Kidney capillary endothelial cell (primary cell): ENCODE measurements at regions not wholly inside any gene's neighbourhood (a gene's known extent, or its start where the extent isn't known, plus 50 kb on each side); places are given as distances from the start of the nearest gene placed in this dataset.

Source experiments
- DNase-seq: peaks from one replicate; pipeline ENCODE4 v3.0.0-alpha.2; 2018; ENCODE audit warnings: low spot score

- DNase-seq, result peak; percentile 0
Observed at GRCh38 chr3:166209701-166210100, 372.5 kb upstream of the BCHE start.

GRCh38 chr3:166205158-166205557 is 367.9 kb upstream of the BCHE start:
- DNase-seq, result no peak

DNA sequence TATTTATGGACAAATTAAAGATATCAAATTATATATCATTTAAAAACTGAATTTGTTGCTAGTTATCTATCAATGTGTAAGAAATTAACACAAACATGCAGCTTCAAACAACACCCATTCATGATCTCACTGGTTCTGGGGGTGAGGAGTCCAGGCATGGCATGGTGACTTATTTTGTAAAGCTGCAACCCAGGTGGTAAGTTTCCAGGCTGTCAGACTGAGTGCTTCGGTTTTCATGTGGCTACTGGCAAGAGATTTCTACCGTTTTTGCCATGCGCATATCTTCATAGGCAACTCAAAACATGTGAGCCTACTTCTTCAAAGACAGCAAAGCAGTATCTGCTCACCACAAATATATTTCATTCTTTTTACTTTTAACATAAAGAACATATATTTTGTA is 364.3 kb upstream of the BCHE start:
- DNase-seq, result no peak

GRCh38 chr3:166199491-166199890 is 362.3 kb upstream of the BCHE start:
- DNase-seq, result no peak

- no peak for DNase-seq
Observed at GRCh38 chr3:166195808-166196207, 358.6 kb upstream of the BCHE start.

DNA sequence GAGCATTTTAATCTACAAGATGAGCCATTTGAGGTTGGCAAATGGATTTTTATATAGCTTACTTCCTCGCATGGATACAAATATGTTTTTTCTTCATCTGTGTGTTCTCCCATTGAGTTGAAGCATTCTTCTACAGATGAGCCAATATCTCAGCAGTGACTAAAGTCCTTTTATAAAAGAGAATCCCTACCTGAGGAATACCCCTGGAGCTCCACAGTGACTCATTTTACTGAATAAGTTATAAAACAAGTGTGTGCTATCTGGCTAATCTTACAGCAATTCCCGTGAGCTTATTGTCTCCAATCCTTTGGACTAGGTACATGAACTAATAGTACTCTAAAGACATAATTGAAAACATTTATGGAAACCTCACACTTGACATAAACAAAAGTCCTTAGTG is 354.2 kb upstream of the BCHE start:
- DNase-seq, result no peak

DNA sequence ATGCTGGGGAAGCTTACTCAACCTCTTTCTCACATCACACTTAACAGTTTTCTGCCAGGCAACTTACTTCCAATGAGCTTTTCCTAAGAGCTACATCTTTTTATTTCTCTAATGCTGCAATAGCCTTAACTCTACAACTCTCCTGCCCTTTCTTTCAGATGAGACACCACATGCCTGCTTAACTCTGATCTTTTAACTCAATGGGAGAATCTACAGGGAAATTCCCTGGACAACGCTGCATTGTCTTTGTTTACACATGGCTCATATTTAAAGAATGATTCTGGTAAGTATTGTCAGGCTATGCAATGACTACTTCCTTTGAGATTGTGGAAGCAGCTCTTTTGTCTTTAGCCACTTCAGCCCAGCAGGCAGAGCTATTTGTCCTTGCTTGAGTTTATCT is 353.1 kb upstream of the BCHE start:
- DNase-seq, result no peak

DNA sequence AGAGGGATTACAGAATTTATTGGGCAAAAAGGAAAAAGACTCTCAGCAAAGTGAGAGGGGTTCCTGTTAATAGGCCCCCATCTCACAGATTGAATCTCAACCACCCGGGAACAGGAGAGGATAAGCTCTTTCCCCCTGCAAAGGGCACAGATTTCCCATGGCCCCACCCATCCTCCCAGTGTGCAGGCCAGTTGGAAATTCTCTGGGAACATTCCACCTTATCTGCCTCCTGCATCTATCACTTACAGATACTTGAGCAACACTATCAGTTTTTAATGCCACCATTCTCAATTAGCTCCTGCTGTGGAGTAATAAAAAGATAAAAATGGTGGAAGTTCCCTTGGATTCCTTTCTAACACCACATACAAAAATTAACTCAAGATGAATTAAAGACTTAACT is 350.0 kb upstream of the BCHE start:
- no peak for DNase-seq

DNA sequence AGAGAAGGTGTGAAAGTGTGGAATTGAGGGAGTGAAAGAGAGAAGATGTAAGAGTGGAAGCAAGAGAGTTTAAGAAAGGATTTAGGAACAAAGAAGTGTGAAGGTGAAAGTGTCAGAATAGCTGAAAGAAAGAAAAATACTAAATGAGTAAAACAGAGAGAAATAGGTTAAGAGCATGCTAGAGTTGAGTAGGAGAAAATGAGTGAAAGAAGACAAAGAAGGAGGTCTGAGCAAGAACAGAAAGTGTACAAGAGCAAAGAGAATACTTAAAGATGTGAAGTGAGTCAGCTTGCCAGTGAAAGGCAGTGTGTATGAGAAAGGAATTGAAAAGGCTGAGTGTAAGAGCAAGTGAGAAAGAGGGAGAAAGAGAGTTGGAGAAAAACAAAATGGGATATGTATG is 348.8 kb upstream of the BCHE start:
- DNase-seq, result no peak

- no peak for DNase-seq
Observed at GRCh38 chr3:166177130-166177529, 339.9 kb upstream of the BCHE start.

DNA sequence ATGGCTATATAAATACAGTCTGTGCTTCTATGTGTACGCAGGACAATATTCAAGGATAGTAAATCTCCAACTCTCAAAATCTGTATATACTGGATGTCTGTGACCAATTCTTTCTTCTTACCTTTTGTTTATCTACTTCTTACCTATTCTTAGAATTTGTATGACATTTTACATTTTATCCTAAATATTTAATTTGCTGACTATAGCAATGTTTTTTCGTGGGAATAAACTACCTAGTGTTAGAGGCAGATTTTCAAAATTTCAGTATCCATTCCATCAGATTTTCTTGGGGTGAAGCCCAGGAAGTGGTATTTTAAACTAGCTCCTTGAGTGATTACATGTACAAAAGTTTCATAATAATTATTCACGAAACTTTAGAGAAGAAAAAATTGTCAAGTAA is 334.5 kb upstream of the BCHE start:
- no peak for DNase-seq

DNA sequence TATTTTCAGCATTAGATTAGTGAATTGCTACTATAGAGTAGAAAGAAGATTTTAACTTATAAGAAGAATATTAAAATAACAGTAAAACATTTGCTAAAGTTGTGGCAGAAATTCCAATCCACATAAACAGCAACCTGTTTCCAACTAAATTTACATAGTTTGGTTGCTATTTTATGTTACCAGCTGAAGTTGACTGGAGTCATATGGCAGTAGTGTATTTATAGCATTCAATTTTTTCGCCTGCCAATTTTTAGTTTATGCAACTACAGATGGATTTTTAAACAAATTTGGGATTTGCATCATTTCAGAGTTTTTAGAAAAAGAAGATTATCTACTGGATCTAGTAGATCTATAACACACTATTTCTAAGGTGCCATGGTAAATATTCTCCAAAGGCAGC is 332.5 kb upstream of the BCHE start:
- no peak for DNase-seq

DNA sequence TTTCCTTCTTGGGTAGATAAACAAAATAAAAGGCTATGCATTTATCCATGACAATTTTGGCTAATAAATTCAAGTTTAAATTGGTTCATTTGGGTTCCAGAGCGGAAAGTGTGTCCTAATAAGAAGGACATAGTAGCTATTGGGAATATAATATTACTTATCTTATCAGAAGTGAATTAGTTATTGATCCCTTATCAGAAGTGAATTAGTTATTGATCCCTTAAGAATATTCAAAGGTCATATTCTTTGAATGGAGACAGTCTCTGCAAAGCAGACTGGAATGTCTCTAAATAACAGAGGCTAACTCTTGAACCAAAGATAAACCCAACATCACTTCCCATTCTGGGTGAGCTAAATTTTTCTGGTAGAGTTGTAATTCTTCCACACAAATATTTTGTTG is 290.7 kb upstream of the BCHE start:
- DNase-seq, result no peak

DNA sequence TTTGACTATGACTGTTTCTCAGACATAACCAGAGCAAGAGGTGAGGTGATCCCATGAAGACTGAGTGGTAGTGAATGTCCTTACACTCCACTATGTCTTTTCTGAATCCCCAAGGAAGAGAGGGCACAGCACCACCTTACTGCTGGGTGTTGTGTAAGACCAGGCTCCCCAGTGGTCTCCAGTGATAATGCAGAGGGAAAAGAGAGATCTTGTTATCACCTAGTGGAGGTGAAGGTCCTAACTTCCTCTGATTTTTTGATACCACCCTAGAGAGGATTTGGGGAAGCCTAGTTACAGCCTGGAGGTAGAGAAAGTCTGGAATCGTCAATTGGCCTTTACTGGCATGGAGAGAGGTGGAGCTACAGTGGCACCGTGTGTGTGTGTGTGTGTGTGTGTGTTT is 288.0 kb upstream of the BCHE start:
- DNase-seq, result no peak

GRCh38 chr3:166123576-166123975 is 286.4 kb upstream of the BCHE start:
- DNase-seq, result no peak

GRCh38 chr3:166123088-166123487 is 285.9 kb upstream of the BCHE start:
- no peak for DNase-seq

- no peak for DNase-seq
Observed at GRCh38 chr3:166118049-166118448, 280.8 kb upstream of the BCHE start.

DNA sequence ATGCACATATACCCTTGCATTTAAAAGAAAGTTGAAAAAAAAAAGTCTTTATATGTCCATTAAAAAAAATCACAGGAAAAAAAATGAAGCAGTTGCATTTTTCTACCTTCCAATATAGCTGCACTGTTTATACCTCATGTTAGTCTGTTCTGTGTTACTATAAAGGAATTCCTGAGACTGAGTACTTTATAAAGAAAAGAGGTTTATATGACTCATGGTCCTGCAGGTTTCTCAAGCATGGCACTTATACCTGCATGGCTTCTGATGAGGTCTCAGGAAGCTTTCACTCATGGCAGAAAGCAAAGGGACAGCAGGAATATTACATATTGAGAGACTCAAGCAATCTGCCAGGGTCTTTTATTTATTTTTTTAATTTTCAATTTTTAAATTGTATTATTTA is 277.2 kb upstream of the BCHE start:
- DNase-seq, result no peak

- no peak for DNase-seq
Observed at GRCh38 chr3:166111562-166111961, 274.3 kb upstream of the BCHE start.

DNA sequence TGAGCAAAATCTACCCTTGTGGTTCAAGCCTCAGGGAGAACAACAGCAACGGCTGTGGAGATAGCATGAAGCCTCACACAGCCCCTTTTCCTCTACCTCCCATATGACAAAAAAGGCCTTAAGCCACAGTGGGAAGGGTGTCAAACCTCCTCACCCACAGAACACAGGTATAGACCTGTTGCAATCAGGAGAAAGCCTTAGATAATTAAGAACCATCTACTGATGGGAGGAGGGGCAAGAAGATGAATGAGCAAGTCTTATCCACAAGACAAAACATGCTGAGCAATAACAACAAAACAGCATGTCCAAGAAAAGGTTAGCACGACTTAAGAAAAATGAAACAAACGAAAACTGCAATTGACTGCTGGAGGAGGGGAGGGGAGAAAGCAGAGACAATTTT is 272.9 kb upstream of the BCHE start:
- no peak for DNase-seq

GRCh38 chr3:166104938-166105337 is 267.7 kb upstream of the BCHE start:
- no peak for DNase-seq

GRCh38 chr3:166100730-166101129 is 263.5 kb upstream of the BCHE start:
- DNase-seq, result no peak

DNA sequence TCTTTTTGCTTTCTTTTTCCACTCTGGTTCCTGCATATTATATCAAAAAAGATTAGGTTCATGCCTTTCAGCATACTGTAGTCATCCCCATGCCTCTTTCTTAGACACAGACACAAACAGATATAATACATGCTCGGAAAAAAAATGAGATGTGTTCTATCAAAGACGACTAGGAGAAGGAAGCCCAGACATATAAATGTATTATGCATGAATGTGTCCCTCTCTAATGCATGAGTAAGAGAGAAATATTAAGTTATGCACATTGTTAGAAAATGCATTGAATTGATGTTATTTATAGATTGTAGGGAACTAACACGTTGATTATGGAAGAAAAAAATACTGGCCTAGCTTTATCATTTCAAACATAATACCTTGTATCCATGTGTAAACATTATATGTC is 252.4 kb upstream of the BCHE start:
- no peak for DNase-seq

DNA sequence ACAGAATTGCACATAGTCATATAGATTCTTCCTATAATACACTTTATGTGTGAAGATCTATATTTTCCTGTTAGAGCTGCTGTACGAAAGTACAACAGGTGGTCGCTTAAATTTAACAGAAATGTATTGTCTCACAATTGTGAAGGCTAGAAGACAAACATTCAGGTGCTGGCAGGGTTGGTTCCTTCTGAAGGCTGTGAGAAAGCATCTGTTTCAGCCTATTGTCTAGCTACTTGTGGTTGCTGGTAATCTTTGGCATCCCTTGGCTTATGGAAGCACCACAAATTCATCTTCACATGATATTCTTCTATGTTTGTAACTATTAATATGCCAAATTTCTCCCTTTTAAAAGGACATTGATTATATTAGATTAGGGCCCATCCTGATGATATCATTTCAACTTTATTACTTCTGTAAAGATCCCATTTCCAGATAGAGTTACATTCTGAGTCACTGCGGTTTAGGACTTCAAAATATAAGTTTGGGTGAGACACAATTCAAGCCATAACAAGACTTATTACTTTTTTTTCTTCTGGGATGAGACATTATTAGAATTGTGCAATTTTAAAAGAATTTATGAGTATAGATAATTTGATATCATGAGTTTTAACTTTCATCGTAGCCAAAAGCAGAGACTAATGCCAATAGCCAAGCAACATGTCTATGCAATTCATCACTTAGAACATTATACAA is 248.1 kb upstream of the BCHE start:
- DNase-seq, result no peak

- DNase-seq, result no peak
Observed at GRCh38 chr3:166080096-166080495, 242.9 kb upstream of the BCHE start.
